ENCODE measurements at regions not wholly inside any gene's neighbourhood (a gene's known extent, or its start where the extent isn't known, plus 50 kb on each side); places are given as distances from the start of the nearest gene placed in this dataset.

DNA sequence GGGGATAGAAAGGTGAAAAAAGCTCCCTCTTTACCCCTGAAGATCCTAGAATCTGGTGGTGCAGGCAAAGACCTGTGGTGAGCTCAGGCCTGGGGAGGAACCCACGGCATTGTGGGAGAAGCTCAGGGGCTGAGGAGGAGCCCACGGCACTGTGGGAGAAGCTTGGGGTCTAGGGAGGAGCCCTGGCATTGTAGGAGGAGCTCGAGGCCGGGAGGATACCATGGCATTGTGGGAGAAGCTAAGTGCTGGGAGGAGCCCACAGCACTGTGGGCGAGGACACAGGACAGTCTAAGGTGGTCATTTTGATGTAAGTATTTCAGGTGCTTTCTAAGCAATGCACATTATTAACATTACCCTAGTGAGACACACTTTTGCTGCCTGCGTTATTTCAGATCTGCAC lies 179.7 kb downstream of the HSD17B3 start:
- ChIA-PET POLR2A (ENCODE audit: partially characterized antibody) (no interaction called here), CTCF (ENCODE audit: partially characterized antibody) (interaction anchor here (0.6 to 1.8 kb wide), 3 partner anchors 36 to 880 kb away, joined by 3 to 7 read pairs (median 3); no protein-coding TSS in a partner anchor)
- no peak overlapping the region for H3K23ac ChIP-seq (ENCODE audit: insufficient read length)
- H3K27me3 ChIP-seq (replicated peaks in 1 of 4; ENCODE audit: control insufficient read depth in 3 of 4, extremely low read depth in 1 of 4, insufficient read depth in 3 of 4, low read length in 3 of 4), result no peaks in the 10 kb centered on the region
- H3K4ac ChIP-seq (replicated peaks; ENCODE audit: insufficient read length, low read depth, low read length), result no peak overlapping the region
- H3K23me2 ChIP-seq (ENCODE audit: low read depth, low read length), result no peaks in the 10 kb centered on the region
- H4K20me1 ChIP-seq (replicated peaks in 1 of 2; ENCODE audit: control insufficient read depth in 1 of 2, insufficient read depth in 2 of 2, low read length in 2 of 2), result no peaks in the 10 kb centered on the region
- no peaks in the 10 kb centered on the region for H3K36me3 ChIP-seq (ENCODE audit: control insufficient read depth in 2 of 4, insufficient read depth in 4 of 4, low read length in 3 of 4)
- no peak overlapping the region for H2AFZ ChIP-seq (ENCODE audit: low read length)
- no peaks in the 10 kb centered on the region for H3K79me2 ChIP-seq (ENCODE audit: control insufficient read depth in 1 of 2, insufficient read depth in 2 of 2, low read length in 2 of 2)
- DNase-seq (ENCODE audit: low read depth in 1 of 2, low spot score in 2 of 2) (no peak), FAIRE-seq (no peak)
- no peak overlapping the region for H2BK15ac ChIP-seq (ENCODE audit: low read length)
- no peak overlapping the region for H2BK120ac ChIP-seq (replicated peaks; ENCODE audit: low read depth, low read length)
- no peak overlapping the region for H3K4me2 ChIP-seq (ENCODE audit: insufficient read depth in 1 of 2, low read depth in 2 of 2, low read length in 2 of 2)
- H4K91ac ChIP-seq (replicated peaks; ENCODE audit: insufficient read length, low read length), result no peak overlapping the region
- WGBS, 2 experiments (ENCODE audit: extremely low coverage in 1 of 2, insufficient coverage in 1 of 2, insufficient read length in 1 of 2, insufficient replicate concordance in 2 of 2, low coverage in 1 of 2, low lambda C conversion rate in 2 of 2, missing lambda C conversion rate in 1 of 2), result 90% methylated on average over 6 of the region's 6 CpGs; no CpG with 5 or more reads in 1 of the 2 experiments
- peaks cover 7 to 9% of the 10 kb centered on the region in 2 experiments; a peak in 3 of 4 replicates for H3K9me3 ChIP-seq (ENCODE audit: insufficient read depth in 2 of 2, low read depth in 1 of 2, low read length in 1 of 2)
- H3K14ac ChIP-seq (ENCODE audit: insufficient read length), result no peak overlapping the region
- no peak overlapping the region for H3K56ac ChIP-seq (replicated peaks; ENCODE audit: insufficient read length, low read depth, low read length)
- H2AK5ac ChIP-seq (ENCODE audit: low read depth, low read length), result no peak overlapping the region
- no peak overlapping the region for H3K18ac ChIP-seq (ENCODE audit: extremely low read depth, low read length)
- H2BK12ac ChIP-seq (ENCODE audit: low read depth, low read length), result no peak overlapping the region
- H4K5ac ChIP-seq (ENCODE audit: insufficient read length, low read depth, low read length), result no peak overlapping the region
- no peak overlapping the region for H4K8ac ChIP-seq (ENCODE audit: extremely low read depth, insufficient read depth, low read length)
- peaks cover 4 to 10% (median 7%) of the 10 kb centered on the region in 4 experiments; a peak in 5 of 7 replicates for H3K4me1 ChIP-seq (replicated peaks in 1 of 4; ENCODE audit: control insufficient read depth in 3 of 4, insufficient read depth in 4 of 4, low read length in 3 of 4)
- no peak overlapping the region for H3K9ac ChIP-seq (replicated peaks in 1 of 4; ENCODE audit: extremely low read depth in 1 of 4, low read depth in 3 of 4, low read length in 3 of 4)
- H2BK5ac ChIP-seq (ENCODE audit: low read depth, low read length), result no peak overlapping the region
- H2BK20ac ChIP-seq (ENCODE audit: low read length), result no peak overlapping the region
- H3K79me1 ChIP-seq (ENCODE audit: low read depth, low read length), result no peaks in the 10 kb centered on the region
- H3K27ac ChIP-seq (ENCODE audit: low read depth, low read length), result no peak overlapping the region
- no peak overlapping the region for H3K4me3 ChIP-seq (ENCODE audit: extremely low read depth in 1 of 4, insufficient read depth in 2 of 4, low read depth in 3 of 4, low read length in 4 of 4)
- TF ChIP-seq NANOG (IDR thresholded peaks at IDR 0.05; ENCODE audit: insufficient read depth, low read depth, low read length, poor library complexity, severe bottlenecking) (no peak), PHF8 (conservative IDR thresholded peaks at IDR 0.05; ENCODE audit: low read depth, low read length) (no peak), SIN3A (conservative IDR thresholded peaks at IDR 0.05 in 1 of 2, IDR thresholded peaks at IDR 0.05 in 1 of 2; ENCODE audit: low read depth in 1 of 2, low read length in 2 of 2) (no peak), MAFK (IDR thresholded peaks at IDR 0.05; ENCODE audit: low read depth, low read length) (no peak), BCL11A (IDR thresholded peaks at IDR 0.05; ENCODE audit: low read depth in 2 of 2, low read length in 2 of 2) (no peak), CTBP2 (IDR thresholded peaks at IDR 0.05; ENCODE audit: borderline replicate concordance, insufficient read depth, insufficient read length, low read length) (no peak), CBX5 (IDR thresholded peaks at IDR 0.05; ENCODE audit: low read depth, low read length) (no peak), RFX5 (IDR thresholded peaks at IDR 0.05; ENCODE audit: borderline replicate concordance, low read depth, low read length) (no peak), KDM4A (IDR thresholded peaks at IDR 0.05; ENCODE audit: low read depth, low read length, severe bottlenecking) (no peak), RNF2 (IDR thresholded peaks at IDR 0.05; ENCODE audit: borderline replicate concordance, low read depth, low read length, missing control alignments, poor library complexity, severe bottlenecking) (no peak), TBP (IDR thresholded peaks at IDR 0.05; ENCODE audit: low read depth, low read length) (no peak), SP1 (IDR thresholded peaks at IDR 0.05; ENCODE audit: low read depth, low read length) (no peak)
- TF ChIP-seq, protein P1, sequence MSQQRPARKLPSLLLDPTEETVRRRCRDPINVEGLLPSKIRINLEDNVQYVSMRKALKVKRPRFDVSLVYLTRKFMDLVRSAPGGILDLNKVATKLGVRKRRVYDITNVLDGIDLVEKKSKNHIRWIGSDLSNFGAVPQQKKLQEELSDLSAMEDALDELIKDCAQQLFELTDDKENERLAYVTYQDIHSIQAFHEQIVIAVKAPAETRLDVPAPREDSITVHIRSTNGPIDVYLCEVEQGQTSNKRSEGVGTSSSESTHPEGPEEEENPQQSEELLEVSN (IDR thresholded peaks at IDR 0.05), result no peak
